MM.1S (cell line): ENCODE measurements at regions not wholly inside any gene's neighbourhood (a gene's known extent, or its start where the extent isn't known, plus 50 kb on each side); places are given as distances from the start of the nearest gene placed in this dataset.

Experiments used
- DNase-seq: peaks from one replicate; pipeline ENCODE4 v3.0.0-alpha.2; 2015
- H2AFZ ChIP-seq: fragments of 300-600 bp; sonication (generic); 2 replicates; pipeline ENCODE4 v1.6.0; 2016; ENCODE audit warnings: antibody characterized with exemption, low read length
- H3F3A ChIP-seq: fragments of 300-600 bp; sonication (generic); 2 replicates; pipeline ENCODE4 v1.6.1; 2016; ENCODE audit warnings: mild to moderate bottlenecking, antibody characterized with exemption, low read length, moderate library complexity, mixed read lengths; ENCODE audit not compliant: insufficient read depth
- H3K27ac ChIP-seq: fragments of 300-600 bp; sonication (generic); 2 replicates; pipeline ENCODE4 v1.5.1; 2016; ENCODE audit warnings: mild to moderate bottlenecking, low read length
- H3K27me3 ChIP-seq: fragments of 300-600 bp; sonication (generic); replicated peaks from 2 replicates; pipeline ENCODE4 v1.6.0; 2016; ENCODE audit warnings: low read length; ENCODE audit not compliant: insufficient read depth
- H3K36me3 ChIP-seq: fragments of 300-600 bp; sonication (generic); replicated peaks from 2 replicates; pipeline ENCODE4 v1.6.1; 2016; ENCODE audit warnings: mild to moderate bottlenecking, low read length, mixed read lengths; ENCODE audit not compliant: insufficient read depth
- H3K4me1 ChIP-seq: fragments of 300-600 bp; sonication (generic); 2 replicates; pipeline ENCODE4 v1.6.1; 2016; ENCODE audit warnings: low read length, mixed read lengths
- H3K4me2 ChIP-seq: fragments of 300-600 bp; sonication (generic); 2 replicates; pipeline ENCODE4 v1.6.0; 2016; ENCODE audit warnings: low read depth, low read length
- H3K4me3 ChIP-seq: fragments of 300-600 bp; sonication (generic); 2 replicates; pipeline ENCODE4 v1.5.1; 2016; ENCODE audit warnings: low read length, mixed read lengths
- H3K79me2 ChIP-seq: fragments of 300-600 bp; sonication (generic); 2 replicates; pipeline ENCODE4 v1.6.1; 2016; ENCODE audit warnings: mixed run types, low read length, mixed read lengths
- H3K9ac ChIP-seq: fragments of 300-600 bp; sonication (generic); 2 replicates; pipeline ENCODE4 v1.6.1; 2016; ENCODE audit warnings: low read length, mixed read lengths
- H3K9me2 ChIP-seq: fragments of 300-600 bp; sonication (generic); replicated peaks from 2 replicates; pipeline ENCODE4 v1.6.1; 2016; ENCODE audit warnings: mild to moderate bottlenecking, low read length, mixed read lengths; ENCODE audit not compliant: insufficient read depth
- H3K9me3 ChIP-seq: fragments of 300-600 bp; sonication (generic); replicated peaks from 2 replicates; pipeline ENCODE4 v1.6.1; 2016; ENCODE audit warnings: mild to moderate bottlenecking, low read length, mixed read lengths; ENCODE audit not compliant: insufficient read depth
- H4K20me1 ChIP-seq: fragments of 300-600 bp; sonication (generic); 2 replicates; pipeline ENCODE4 v1.6.1; 2016; ENCODE audit warnings: mild to moderate bottlenecking, low read length, moderate library complexity, mixed read lengths; ENCODE audit not compliant: insufficient read depth
- CTCF ChIP-seq: fragments of 300-600 bp; sonication (generic); IDR thresholded peaks from 2 replicates; pipeline ENCODE4 v1.5.1; 2016; ENCODE audit warnings: antibody characterized with exemption, low read length, mixed read lengths
- EZH2 ChIP-seq: fragments of 300-600 bp; sonication (generic); optimal IDR thresholded peaks from 2 replicates; pipeline ENCODE3; 2017; ENCODE audit warnings: low read depth, mild to moderate bottlenecking, antibody characterized with exemption, low read length, mixed read lengths
- EZH2phosphoT487 ChIP-seq: fragments of 300-600 bp; sonication (generic); IDR thresholded peaks from 2 replicates; pipeline ENCODE4 v1.6.1; 2018; ENCODE audit warnings: antibody characterized with exemption, low read length

DNA sequence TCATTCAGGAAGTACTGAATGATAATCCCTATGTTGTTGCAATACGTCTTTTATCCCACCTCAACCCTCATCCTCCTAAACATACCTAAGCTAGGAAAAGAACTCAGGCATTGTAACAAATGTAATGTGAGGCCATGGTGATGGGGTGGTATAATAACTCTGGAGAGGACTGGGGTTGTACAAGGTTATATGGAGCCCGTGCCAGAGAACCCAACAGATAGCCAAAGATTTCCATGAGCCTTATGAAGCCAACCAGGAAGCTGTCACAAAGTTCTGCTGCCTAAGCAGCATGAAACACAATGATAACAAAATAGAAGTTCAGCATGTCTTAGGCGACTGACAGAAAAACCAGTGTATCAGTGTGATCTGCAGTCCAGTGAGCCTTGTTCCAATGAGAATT lies 394.1 kb upstream of the NBEA start:
- no peak overlapping the region for H2AFZ ChIP-seq
- no peak overlapping the region for H3K27ac ChIP-seq
- H3K9me3 ChIP-seq: no peaks in the 10 kb centered on the region
- H4K20me1 ChIP-seq: no peaks in the 10 kb centered on the region
- H3F3A ChIP-seq: no peaks in the 10 kb centered on the region
- no peak for DNase-seq
- TF ChIP-seq CTCF: no peak
- TF ChIP-seq EZH2phosphoT487: no peak
- no peak for TF ChIP-seq EZH2
- no peaks in the 10 kb centered on the region for H3K36me3 ChIP-seq
- H3K4me1 ChIP-seq: no peaks in the 10 kb centered on the region
- no peak overlapping the region for H3K4me3 ChIP-seq
- H3K27me3 ChIP-seq: no peaks in the 10 kb centered on the region
- H3K4me2 ChIP-seq: no peak overlapping the region
- no peaks in the 10 kb centered on the region for H3K79me2 ChIP-seq
- no peak overlapping the region for H3K9ac ChIP-seq
- H3K9me2 ChIP-seq: no peaks in the 10 kb centered on the region

DNA sequence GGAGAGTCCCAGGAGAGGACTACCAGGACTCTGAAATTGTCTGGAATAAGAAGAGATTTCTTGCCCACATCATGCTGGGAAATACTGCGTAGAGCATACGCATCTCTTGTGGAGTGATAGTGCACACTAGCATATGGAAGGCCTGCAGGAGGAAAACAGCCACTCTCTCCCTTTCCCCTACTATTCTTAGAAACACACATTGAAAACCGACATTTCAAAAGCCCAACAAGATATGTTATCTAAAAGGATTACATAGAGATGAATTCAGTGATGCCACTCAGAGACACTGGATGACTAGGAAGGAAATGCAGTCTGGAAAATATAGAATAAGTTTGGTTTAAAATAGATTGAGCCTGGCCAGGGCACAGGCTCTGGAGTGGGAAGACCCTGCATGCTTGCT lies 388.7 kb upstream of the NBEA start:
- Histone ChIP-seq H3K9ac (no peak overlapping the region), H3K4me2 (no peak overlapping the region), H3K9me2 (no peaks in the 10 kb centered on the region), H4K20me1 (no peaks in the 10 kb centered on the region), H3K79me2 (no peaks in the 10 kb centered on the region), H3F3A (no peaks in the 10 kb centered on the region), H3K4me1 (no peaks in the 10 kb centered on the region), H2AFZ (no peak overlapping the region), H3K9me3 (no peaks in the 10 kb centered on the region), H3K27me3 (no peaks in the 10 kb centered on the region), H3K27ac (no peak overlapping the region), H3K4me3 (no peak overlapping the region), H3K36me3 (no peaks in the 10 kb centered on the region)
- no peak for DNase-seq
- TF ChIP-seq CTCF: no peak
- no peak for TF ChIP-seq EZH2phosphoT487
- no peak for TF ChIP-seq EZH2

GRCh38 chr13:34555988-34556387 lies 386.1 kb upstream of the NBEA start:
- no peak overlapping the region for H2AFZ ChIP-seq
- H3K27ac ChIP-seq: no peak overlapping the region
- no peaks in the 10 kb centered on the region for H3K9me3 ChIP-seq
- no peak for TF ChIP-seq EZH2phosphoT487
- TF ChIP-seq EZH2: no peak
- no peak for TF ChIP-seq CTCF
- H4K20me1 ChIP-seq: no peaks in the 10 kb centered on the region
- no peaks in the 10 kb centered on the region for H3K27me3 ChIP-seq
- DNase-seq: no peak
- H3F3A ChIP-seq: no peaks in the 10 kb centered on the region
- no peaks in the 10 kb centered on the region for H3K36me3 ChIP-seq
- no peak overlapping the region for H3K9ac ChIP-seq
- no peaks in the 10 kb centered on the region for H3K79me2 ChIP-seq
- no peaks in the 10 kb centered on the region for H3K9me2 ChIP-seq
- H3K4me1 ChIP-seq: no peaks in the 10 kb centered on the region
- no peak overlapping the region for H3K4me3 ChIP-seq
- H3K4me2 ChIP-seq: no peak overlapping the region
